BE2C (cell line): ENCODE measurements at regions not wholly inside any gene's neighbourhood (a gene's known extent, or its start where the extent isn't known, plus 50 kb on each side); places are given as distances from the start of the nearest gene placed in this dataset.

Experiments used
- DNase-seq: peaks from one replicate; pipeline ENCODE4 v3.0.0-alpha.2; 2020
- H3K27me3 ChIP-seq: fragments of 250-450 bp; sonication (Bioruptor Pico); 2 replicates; pipeline ENCODE4 v1.5.1; 2020; ENCODE audit warnings: mild to moderate bottlenecking
- H3K36me3 ChIP-seq: fragments of 250-450 bp; sonication (Bioruptor Pico); 2 replicates; pipeline ENCODE4 v1.5.1; 2020; ENCODE audit warnings: mild to moderate bottlenecking
- H3K4me1 ChIP-seq: fragments of 250-450 bp; sonication (Bioruptor Pico); 2 replicates; pipeline ENCODE4 v1.5.1; 2020
- H3K4me3 ChIP-seq: 2 replicates; pipeline ENCODE4 v1.5.1; 2011; ENCODE audit warnings: low read depth, low read length
- H3K9me3 ChIP-seq: fragments of 250-450 bp; sonication (Bioruptor Pico); 2 replicates; pipeline ENCODE4 v1.5.1; 2020
- TF ChIP-seq, protein P1 (sequence below): IDR thresholded peaks from 2 replicates; pipeline ENCODE4 v1.5.1; 2012; ENCODE audit warnings: mild to moderate bottlenecking, low read depth, low read length

DNA sequence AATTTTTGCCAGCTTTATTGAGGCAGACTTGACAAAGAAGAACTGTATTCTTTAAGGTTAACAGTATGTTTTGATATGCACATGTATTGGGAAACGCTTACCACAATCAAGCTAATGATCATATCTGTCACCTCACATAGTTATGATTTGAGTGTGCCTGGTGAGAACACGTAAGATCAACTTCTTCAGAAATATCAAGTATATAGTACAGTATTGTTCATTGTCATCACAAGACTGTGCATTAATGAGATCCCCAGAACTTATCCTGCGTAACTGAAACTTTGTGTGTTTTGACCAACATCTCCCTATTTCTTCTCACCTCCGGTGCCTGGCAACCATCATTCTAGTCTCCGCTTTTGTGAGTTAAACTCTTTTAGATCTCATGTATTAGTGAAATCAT is 756.4 kb upstream of the EEF2KMT start:
- TF ChIP-seq, protein P1, sequence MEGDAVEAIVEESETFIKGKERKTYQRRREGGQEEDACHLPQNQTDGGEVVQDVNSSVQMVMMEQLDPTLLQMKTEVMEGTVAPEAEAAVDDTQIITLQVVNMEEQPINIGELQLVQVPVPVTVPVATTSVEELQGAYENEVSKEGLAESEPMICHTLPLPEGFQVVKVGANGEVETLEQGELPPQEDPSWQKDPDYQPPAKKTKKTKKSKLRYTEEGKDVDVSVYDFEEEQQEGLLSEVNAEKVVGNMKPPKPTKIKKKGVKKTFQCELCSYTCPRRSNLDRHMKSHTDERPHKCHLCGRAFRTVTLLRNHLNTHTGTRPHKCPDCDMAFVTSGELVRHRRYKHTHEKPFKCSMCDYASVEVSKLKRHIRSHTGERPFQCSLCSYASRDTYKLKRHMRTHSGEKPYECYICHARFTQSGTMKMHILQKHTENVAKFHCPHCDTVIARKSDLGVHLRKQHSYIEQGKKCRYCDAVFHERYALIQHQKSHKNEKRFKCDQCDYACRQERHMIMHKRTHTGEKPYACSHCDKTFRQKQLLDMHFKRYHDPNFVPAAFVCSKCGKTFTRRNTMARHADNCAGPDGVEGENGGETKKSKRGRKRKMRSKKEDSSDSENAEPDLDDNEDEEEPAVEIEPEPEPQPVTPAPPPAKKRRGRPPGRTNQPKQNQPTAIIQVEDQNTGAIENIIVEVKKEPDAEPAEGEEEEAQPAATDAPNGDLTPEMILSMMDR = no peak
- Histone ChIP-seq H3K36me3 (no peaks in the 10 kb centered on the region), H3K4me3 (no peak overlapping the region), H3K4me1 (no peaks in the 10 kb centered on the region), H3K9me3 (no peaks in the 10 kb centered on the region), H3K27me3 (no peaks in the 10 kb centered on the region)
- DNase-seq = no peak

DNA sequence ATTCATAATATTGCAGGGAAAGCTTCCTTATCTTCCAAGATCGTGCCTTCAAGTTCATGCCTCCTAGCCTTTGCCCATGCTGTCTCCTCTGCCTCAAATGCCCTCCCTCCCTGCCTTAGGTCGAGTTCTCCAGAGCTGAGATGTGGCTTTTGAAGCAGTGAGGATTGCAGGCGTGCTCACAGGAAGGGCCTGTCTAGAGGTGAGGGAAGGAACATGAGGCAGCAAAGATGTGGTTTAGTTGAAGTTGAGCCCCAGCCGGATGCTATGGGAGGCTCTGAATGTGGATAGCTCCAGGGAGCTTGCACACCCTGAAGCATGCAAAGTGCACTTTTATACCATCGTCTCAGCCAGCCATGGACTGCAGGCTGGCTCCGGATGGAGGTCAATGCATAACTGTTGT is 754.6 kb upstream of the EEF2KMT start:
- no peaks in the 10 kb centered on the region for H3K36me3 ChIP-seq
- no peaks in the 10 kb centered on the region for H3K27me3 ChIP-seq
- TF ChIP-seq, protein P1 = no peak
- DNase-seq = no peak
- H3K4me1 ChIP-seq = no peaks in the 10 kb centered on the region
- H3K9me3 ChIP-seq = no peaks in the 10 kb centered on the region
- no peak overlapping the region for H3K4me3 ChIP-seq

DNA sequence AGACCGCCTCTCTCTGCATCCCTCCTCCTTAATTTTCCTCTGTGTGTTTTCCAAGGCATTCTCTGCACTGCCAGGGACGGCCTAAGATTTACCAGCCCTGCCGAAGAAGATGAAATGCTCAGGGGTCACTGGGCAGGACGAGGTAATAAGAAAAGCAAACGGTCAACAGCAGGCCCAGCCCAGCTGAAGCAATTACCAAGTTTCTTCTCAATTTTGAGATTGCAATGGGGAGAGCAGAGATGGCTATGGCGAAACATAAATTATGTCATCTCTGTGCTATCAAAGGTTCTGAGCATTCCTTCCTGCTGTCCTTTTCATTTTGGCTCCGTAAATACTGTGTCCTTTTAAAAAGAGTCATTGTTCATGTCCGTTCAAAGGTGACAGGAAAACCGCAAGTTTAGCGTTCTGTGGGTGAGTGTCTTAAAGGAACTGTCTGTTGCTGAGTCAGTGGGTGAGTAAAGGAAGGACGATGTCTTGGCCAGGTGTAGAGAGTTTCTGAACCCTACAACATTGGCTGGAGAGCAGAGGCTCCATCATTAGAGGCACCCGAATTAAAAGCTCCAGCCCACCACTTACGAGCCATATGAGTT is 753.9 kb upstream of the EEF2KMT start:
- TF ChIP-seq, protein P1 = no peak
- Histone ChIP-seq H3K4me1 (no peaks in the 10 kb centered on the region), H3K36me3 (no peaks in the 10 kb centered on the region), H3K27me3 (no peaks in the 10 kb centered on the region), H3K9me3 (no peaks in the 10 kb centered on the region), H3K4me3 (no peak overlapping the region)
- no peak for DNase-seq

DNA sequence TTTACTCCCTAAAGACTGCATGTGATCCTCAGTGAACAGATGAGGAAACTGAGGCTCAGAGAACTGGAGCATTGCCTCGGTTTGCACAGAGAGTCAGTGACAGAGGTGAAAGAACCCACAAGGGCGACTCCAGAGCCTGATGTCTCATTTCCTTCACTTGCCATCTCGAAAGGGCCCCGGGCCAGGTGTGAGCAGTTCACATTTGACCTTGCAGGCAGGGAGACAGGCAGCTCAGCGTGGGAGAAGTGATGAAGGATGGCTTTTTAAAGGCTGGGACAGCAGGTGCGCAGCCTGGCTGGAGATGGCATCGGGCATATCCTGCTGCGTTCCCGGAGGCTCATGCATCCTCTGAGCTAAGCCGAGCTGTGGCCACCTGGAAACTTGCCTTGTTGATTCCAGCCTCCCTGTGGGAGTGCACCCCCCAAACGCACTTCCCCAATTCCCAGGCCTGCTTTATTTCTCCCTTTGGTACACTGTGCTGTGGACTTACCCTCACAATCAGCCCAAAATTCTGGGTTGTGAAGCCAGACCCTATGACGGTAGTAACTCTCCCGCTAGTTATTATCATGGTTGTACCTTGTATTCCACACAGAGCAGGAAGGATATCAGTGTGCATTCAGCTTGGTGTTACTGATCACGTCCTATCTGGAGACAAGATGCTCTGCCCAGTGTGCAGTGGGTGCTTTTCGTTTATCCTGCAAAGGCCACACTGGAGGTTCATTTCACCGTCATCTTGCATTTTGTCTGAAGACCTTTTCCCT is 753.2 kb upstream of the EEF2KMT start:
- no peaks in the 10 kb centered on the region for H3K27me3 ChIP-seq
- H3K4me1 ChIP-seq = no peaks in the 10 kb centered on the region
- no peak overlapping the region for H3K4me3 ChIP-seq
- TF ChIP-seq, protein P1 = no peak
- H3K36me3 ChIP-seq = no peaks in the 10 kb centered on the region
- H3K9me3 ChIP-seq = no peaks in the 10 kb centered on the region
- no peak for DNase-seq

DNA sequence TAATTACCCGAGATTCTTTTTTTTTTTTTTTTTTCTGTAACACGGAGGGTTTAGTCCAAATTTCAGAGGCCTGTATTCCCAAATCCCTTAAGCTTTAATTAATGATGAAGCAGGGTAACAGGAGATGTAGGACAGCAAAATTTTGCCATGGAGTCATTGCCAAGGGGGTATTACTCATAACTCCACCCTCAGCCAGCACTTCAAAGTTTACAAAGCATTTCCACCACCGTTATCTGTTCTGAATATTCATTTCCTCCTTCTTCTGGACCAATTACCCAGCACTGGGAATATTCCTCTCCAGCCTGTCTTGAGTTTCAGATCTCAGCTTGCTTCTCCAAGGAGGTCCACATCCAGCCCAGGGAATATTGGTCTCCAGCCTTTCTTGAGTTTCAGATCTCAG is 747.5 kb upstream of the EEF2KMT start:
- Histone ChIP-seq H3K27me3 (no peaks in the 10 kb centered on the region), H3K4me1 (no peaks in the 10 kb centered on the region), H3K36me3 (no peaks in the 10 kb centered on the region), H3K9me3 (no peaks in the 10 kb centered on the region), H3K4me3 (no peak overlapping the region)
- TF ChIP-seq, protein P1 = no peak
- no peak for DNase-seq

DNA sequence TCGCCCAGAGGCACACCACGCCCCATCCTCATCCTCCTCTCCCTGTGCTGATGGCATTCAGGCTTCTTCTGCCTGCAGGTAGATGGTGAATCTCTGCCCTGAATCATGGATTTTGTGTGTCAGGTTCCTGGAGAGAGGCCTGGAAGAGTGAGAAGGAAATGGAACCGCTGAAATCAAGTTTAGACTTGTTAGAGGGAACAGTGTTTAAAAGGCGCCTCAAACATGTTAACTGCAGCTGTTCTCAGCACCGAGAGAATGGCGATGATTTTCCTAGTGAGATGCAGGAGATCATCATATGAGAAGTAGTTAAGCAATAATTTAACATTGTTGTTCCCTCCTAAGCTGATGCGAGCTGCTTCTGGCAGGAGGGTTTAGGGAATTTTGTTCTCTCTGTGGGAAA is 744.4 kb upstream of the EEF2KMT start:
- H3K4me3 ChIP-seq = no peak overlapping the region
- TF ChIP-seq, protein P1 = no peak
- H3K4me1 ChIP-seq = no peaks in the 10 kb centered on the region
- no peak for DNase-seq
- no peaks in the 10 kb centered on the region for H3K9me3 ChIP-seq
- H3K36me3 ChIP-seq = no peaks in the 10 kb centered on the region
- H3K27me3 ChIP-seq = no peaks in the 10 kb centered on the region
